GM12878 (cell line): ENCODE measurements at regions not wholly inside any gene's neighbourhood (a gene's known extent, or its start where the extent isn't known, plus 50 kb on each side); places are given as distances from the start of the nearest gene placed in this dataset.

ENCODE experiments used
- ATAC-seq: fragments of 200-7000 bp; cut with Tn5 transposase; 3 replicates; pipeline ENCODE4 v1.9.1; 2020; ENCODE audit warnings: mild to moderate bottlenecking, moderate library complexity
- BruUV-seq: library from RNA; stranded (reverse); fragments of 400-500 nt; replicated peaks from 2 replicates; lab custom pipeline; 2021; lab: Mats Ljungman, UMichigan
- CTCF ChIA-PET: fragments of 300-600 bp; sonication (Branson Sonifier 250); formaldehyde crosslinking; extraction: SDS; loops from one replicate; lab custom pipeline; 2021; ENCODE audit warnings: inconsistent platforms; lab: Yijun Ruan, JAX
- POLR2A ChIA-PET: fragments of 350-600 bp; formaldehyde crosslinking; extraction: SDS; loops from one replicate; lab custom pipeline; 2021; ENCODE audit warnings: inconsistent platforms; lab: Charles Lee
- RAD21 ChIA-PET: fragments of 300-600 bp; sonication (Branson Sonifier 250); formaldehyde crosslinking; loops from one replicate; lab custom pipeline; 2023; ENCODE audit warnings: antibody characterized with exemption; ENCODE audit not compliant: unreplicated experiment; lab: Charles Lee
- SMC1A ChIA-PET: fragments of 300-600 bp; sonication (Branson Sonifier 250); formaldehyde crosslinking; loops from one replicate; lab custom pipeline; 2023; ENCODE audit not compliant: unreplicated experiment, uncharacterized antibody; lab: Charles Lee
- DNase-seq: peaks from one replicate; pipeline ENCODE4 v3.0.0-alpha.2; 2011; ENCODE audit warnings: low read depth, low spot score
- FAIRE-seq: peaks from 3 replicates; lab custom pipeline; 2011; peaks lifted over from hg19 to GRCh38; lab: Jason Lieb, UNC
- H2AFZ ChIP-seq: 2 replicates; pipeline ENCODE4 v1.6.0; 2011; ENCODE audit warnings: low read depth, low read length, control low read depth; ENCODE audit not compliant: control insufficient read depth
- H3K27ac ChIP-seq: 2 replicates; pipeline ENCODE4 v1.5.1; 2011; ENCODE audit warnings: control low read depth; ENCODE audit not compliant: control insufficient read depth, insufficient read depth
- H3K27me3 ChIP-seq, 2 experiments: replicated peaks in 1 of 2; 2 replicates each; pipeline versions ENCODE4 v1.6.0 to v1.6.1; 2011; ENCODE audit warnings: low read length in 1 of 2; ENCODE audit not compliant: control insufficient read depth in 2 of 2, insufficient read depth in 2 of 2
- H3K36me3 ChIP-seq, 2 experiments: 2 replicates each; pipeline ENCODE4 v1.5.1; 2011; ENCODE audit warnings: low read length in 1 of 2; ENCODE audit not compliant: control insufficient read depth in 2 of 2, insufficient read depth in 2 of 2
- H3K4me1 ChIP-seq: 2 replicates; pipeline ENCODE4 v1.6.1; 2011; ENCODE audit warnings: mild to moderate bottlenecking, low read length, moderate library complexity, mixed read lengths; ENCODE audit not compliant: control insufficient read depth, insufficient read depth
- H3K4me2 ChIP-seq: 2 replicates; pipeline ENCODE4 v1.6.0; 2011; ENCODE audit warnings: control low read depth; ENCODE audit not compliant: control insufficient read depth, insufficient read depth
- H3K4me3 ChIP-seq: fragments of 200-600 bp; sonication (generic); 2 replicates; pipeline ENCODE4 v1.5.1; 2016
- H3K79me2 ChIP-seq: 2 replicates; pipeline ENCODE4 v1.6.0; 2011; ENCODE audit warnings: low read length; ENCODE audit not compliant: control insufficient read depth, insufficient read depth
- H3K9ac ChIP-seq: 2 replicates; pipeline ENCODE4 v1.8.0; 2011; ENCODE audit warnings: low read length, control low read depth, mixed read lengths; ENCODE audit not compliant: control insufficient read depth, insufficient read depth
- H3K9me3 ChIP-seq: replicated peaks from 3 replicates; pipeline ENCODE4 v1.5.1; 2011; ENCODE audit warnings: mild to moderate bottlenecking, low read length; ENCODE audit not compliant: control insufficient read depth, insufficient read depth
- H4K20me1 ChIP-seq: 2 replicates; pipeline ENCODE4 v1.6.0; 2011; ENCODE audit not compliant: control insufficient read depth, insufficient read depth
- BCL11A ChIP-seq: IDR thresholded peaks from 2 replicates; pipeline ENCODE4 v1.6.1; 2011; ENCODE audit warnings: low read depth, low read length
- IRF4 ChIP-seq: IDR thresholded peaks from 2 replicates; pipeline ENCODE4 v1.6.1; 2011; ENCODE audit warnings: low read depth, low read length
- NFYA ChIP-seq: IDR thresholded peaks from 2 replicates; pipeline ENCODE4 v1.6.1; 2011; ENCODE audit warnings: low read depth, mild to moderate bottlenecking, low read length, improper control_type of control experiment, borderline replicate concordance
- NRF1 ChIP-seq: conservative IDR thresholded peaks from 2 replicates; pipeline ENCODE4 v1.6.1; 2011; ENCODE audit warnings: mild to moderate bottlenecking, low read depth, low read length, improper control_type of control experiment
- STAT1 ChIP-seq: fragments of 450-650 bp; conservative IDR thresholded peaks from 2 replicates; pipeline ENCODE4 v1.6.1; 2014; ENCODE audit warnings: antibody characterized with exemption, mild to moderate bottlenecking
- ZBED1 ChIP-seq: IDR thresholded peaks from 2 replicates; pipeline ENCODE4 v1.6.1; 2016; ENCODE audit warnings: borderline replicate concordance
- WGBS: methylation state at CpG from one replicate; pipeline ENCODE4 v1.1.6; 2016; ENCODE audit warnings: low lambda C conversion rate; ENCODE audit not compliant: insufficient replicate concordance, insufficient coverage; ENCODE audit errors: missing lambda C conversion rate; 5-methylcytosine and 5-hydroxymethylcytosine counted together
- in situ Hi-C: fragments of 300-500 bp; cut with MboI; formaldehyde crosslinking; loops from 9 replicates; pipeline ENCODE4 v1.14.3; 2018; ENCODE audit warnings: mixed read lengths
- intact Hi-C: fragments of 100-400 bp; cut with micrococcal nuclease; formaldehyde crosslinking; loops from one replicate; pipeline ENCODE4 v1.14.2; 2022; ENCODE audit not compliant: unreplicated experiment
- TF ChIP-seq, protein P1 (sequence below): fragments of 450-650 bp; IDR thresholded peaks from 2 replicates; pipeline ENCODE4 v1.6.1; 2018; ENCODE audit warnings: mild to moderate bottlenecking, low read depth, moderate library complexity; ENCODE audit not compliant: partially characterized antibody
- TF ChIP-seq, protein P2 (sequence below): fragments of 450-650 bp; IDR thresholded peaks from 2 replicates; pipeline ENCODE4 v1.6.1; 2017; ENCODE audit warnings: antibody characterized with exemption, mild to moderate bottlenecking, moderate library complexity

DNA sequence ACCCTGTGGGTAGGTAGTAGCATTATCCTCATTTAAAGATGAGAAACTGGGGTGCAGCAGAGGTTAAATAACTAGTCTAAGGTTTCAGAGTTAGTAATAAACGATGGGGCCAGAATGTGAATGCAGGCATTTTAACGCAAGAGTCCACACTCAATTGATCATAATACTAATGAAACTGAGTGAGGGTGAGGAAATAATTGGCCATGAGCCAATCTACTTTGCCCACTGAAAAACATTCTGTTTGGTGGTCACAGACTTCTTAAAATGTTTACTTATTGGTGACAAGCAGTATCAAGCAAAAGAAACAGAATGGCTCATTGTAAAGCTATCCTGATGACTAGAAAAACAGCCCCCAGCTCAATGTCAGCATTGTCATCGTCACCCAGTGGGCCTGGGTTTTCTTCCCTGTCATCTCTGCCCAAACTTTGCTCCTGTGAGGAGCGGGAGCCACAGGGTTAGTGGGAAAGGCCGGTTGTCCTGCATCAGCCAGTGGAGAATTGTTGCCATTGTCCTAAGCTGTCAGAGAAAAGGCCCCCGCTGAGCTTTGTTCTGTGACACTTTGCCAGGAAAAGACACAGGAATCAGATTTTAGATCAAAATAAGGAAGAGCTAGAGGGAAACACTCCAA is 77.3 kb upstream of the MAN2A1 start:
- CTCF ChIA-PET: no interaction called here
- DNase-seq (no peak), FAIRE-seq (no peak), ATAC-seq (no peak)
- H3K79me2 ChIP-seq: no peaks in the 10 kb centered on the region
- no peak for TF ChIP-seq NFYA
- no peak for TF ChIP-seq NRF1
- no peak for TF ChIP-seq BCL11A
- TF ChIP-seq, protein P1, sequence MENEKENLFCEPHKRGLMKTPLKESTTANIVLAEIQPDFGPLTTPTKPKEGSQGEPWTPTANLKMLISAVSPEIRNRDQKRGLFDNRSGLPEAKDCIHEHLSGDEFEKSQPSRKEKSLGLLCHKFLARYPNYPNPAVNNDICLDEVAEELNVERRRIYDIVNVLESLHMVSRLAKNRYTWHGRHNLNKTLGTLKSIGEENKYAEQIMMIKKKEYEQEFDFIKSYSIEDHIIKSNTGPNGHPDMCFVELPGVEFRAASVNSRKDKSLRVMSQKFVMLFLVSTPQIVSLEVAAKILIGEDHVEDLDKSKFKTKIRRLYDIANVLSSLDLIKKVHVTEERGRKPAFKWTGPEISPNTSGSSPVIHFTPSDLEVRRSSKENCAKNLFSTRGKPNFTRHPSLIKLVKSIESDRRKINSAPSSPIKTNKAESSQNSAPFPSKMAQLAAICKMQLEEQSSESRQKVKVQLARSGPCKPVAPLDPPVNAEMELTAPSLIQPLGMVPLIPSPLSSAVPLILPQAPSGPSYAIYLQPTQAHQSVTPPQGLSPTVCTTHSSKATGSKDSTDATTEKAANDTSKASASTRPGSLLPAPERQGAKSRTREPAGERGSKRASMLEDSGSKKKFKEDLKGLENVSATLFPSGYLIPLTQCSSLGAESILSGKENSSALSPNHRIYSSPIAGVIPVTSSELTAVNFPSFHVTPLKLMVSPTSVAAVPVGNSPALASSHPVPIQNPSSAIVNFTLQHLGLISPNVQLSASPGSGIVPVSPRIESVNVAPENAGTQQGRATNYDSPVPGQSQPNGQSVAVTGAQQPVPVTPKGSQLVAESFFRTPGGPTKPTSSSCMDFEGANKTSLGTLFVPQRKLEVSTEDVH: no peak
- SMC1A ChIA-PET: no interaction called here
- H3K4me3 ChIP-seq: no peak overlapping the region
- intact Hi-C loops: no loop called here
- WGBS: 62% methylated on average over 6 of the region's 6 CpGs
- in situ Hi-C loops: no loop called here
- RAD21 ChIA-PET: no interaction called here
- POLR2A ChIA-PET: no interaction called here
- no peak overlapping the region for H3K27ac ChIP-seq
- no peaks in the 10 kb centered on the region for H4K20me1 ChIP-seq
- no peak overlapping the region for H3K9ac ChIP-seq
- H3K36me3 ChIP-seq: no peaks in the 10 kb centered on the region
- H3K4me1 ChIP-seq: no peaks in the 10 kb centered on the region
- no peaks in the 10 kb centered on the region for H3K9me3 ChIP-seq
- no peak overlapping the region for H2AFZ ChIP-seq
- H3K4me2 ChIP-seq: no peak overlapping the region
- H3K27me3 ChIP-seq: no peaks in the 10 kb centered on the region; a peak in 1 of 4 replicates
- BruUV-seq: no TSS peak

DNA sequence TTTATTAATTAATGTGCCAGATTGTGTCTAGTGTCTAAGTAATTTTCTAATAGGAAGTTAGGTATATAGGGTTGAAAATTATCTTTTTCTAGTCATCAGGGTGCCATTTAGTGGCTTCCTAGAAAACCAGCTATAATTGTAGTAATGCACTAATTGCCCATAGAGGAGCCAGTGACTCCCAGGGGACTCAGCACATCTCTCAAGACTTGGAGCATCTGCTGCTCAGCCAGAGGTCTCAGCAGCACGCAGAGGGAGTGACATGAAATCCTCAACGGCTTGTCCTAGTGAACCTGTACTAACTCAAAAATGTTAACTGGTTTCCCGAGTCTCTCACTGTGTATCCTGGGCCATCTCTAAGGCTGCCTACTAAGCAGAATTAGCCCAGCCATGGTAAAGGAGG is 78.2 kb upstream of the MAN2A1 start:
- RAD21 ChIA-PET: no interaction called here
- Histone ChIP-seq H3K27me3 (no peaks in the 10 kb centered on the region; a peak in 1 of 4 replicates), H3K4me3 (no peak overlapping the region), H3K36me3 (no peaks in the 10 kb centered on the region), H3K9me3 (no peaks in the 10 kb centered on the region), H3K79me2 (no peaks in the 10 kb centered on the region), H4K20me1 (no peaks in the 10 kb centered on the region), H3K27ac (no peak overlapping the region), H3K4me2 (no peak overlapping the region), H3K9ac (no peak overlapping the region), H2AFZ (no peak overlapping the region), H3K4me1 (no peaks in the 10 kb centered on the region)
- SMC1A ChIA-PET: no interaction called here
- FAIRE-seq (no peak), ATAC-seq (no peak), DNase-seq (no peak)
- 52% methylated on average over 3 of the region's 3 CpGs for WGBS
- in situ Hi-C loops: no loop called here
- no TSS peak for BruUV-seq
- intact Hi-C loops: no loop called here
- TF ChIP-seq IRF4 (no peak), ZBED1 (no peak), STAT1 (no peak)
- TF ChIP-seq, protein P2, sequence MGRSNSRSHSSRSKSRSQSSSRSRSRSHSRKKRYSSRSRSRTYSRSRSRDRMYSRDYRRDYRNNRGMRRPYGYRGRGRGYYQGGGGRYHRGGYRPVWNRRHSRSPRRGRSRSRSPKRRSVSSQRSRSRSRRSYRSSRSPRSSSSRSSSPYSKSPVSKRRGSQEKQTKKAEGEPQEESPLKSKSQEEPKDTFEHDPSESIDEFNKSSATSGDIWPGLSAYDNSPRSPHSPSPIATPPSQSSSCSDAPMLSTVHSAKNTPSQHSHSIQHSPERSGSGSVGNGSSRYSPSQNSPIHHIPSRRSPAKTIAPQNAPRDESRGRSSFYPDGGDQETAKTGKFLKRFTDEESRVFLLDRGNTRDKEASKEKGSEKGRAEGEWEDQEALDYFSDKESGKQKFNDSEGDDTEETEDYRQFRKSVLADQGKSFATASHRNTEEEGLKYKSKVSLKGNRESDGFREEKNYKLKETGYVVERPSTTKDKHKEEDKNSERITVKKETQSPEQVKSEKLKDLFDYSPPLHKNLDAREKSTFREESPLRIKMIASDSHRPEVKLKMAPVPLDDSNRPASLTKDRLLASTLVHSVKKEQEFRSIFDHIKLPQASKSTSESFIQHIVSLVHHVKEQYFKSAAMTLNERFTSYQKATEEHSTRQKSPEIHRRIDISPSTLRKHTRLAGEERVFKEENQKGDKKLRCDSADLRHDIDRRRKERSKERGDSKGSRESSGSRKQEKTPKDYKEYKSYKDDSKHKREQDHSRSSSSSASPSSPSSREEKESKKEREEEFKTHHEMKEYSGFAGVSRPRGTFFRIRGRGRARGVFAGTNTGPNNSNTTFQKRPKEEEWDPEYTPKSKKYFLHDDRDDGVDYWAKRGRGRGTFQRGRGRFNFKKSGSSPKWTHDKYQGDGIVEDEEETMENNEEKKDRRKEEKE: no peak
- CTCF ChIA-PET: no interaction called here
- POLR2A ChIA-PET: no interaction called here
